B cell (primary cell): ENCODE measurements at regions not wholly inside any gene's neighbourhood (a gene's known extent, or its start where the extent isn't known, plus 50 kb on each side); places are given as distances from the start of the nearest gene placed in this dataset.

Source experiments
- ATAC-seq: fragments of 200-7000 bp; cut with Tn5 transposase; one replicate; pipeline ENCODE4 v1.10.0; 2021; ENCODE audit warnings: low read depth, mild to moderate bottlenecking, moderate number of reproducible peaks, moderate library complexity
- CTCF ChIA-PET: fragments of 350-600 bp; sonication (Branson Sonifier 250); formaldehyde crosslinking; loops from one replicate; lab custom pipeline; 2021; ENCODE audit warnings: antibody characterized with exemption, inconsistent platforms; lab: Charles Lee
- POLR2A ChIA-PET: fragments of 350-600 bp; sonication (Branson Sonifier 250); formaldehyde crosslinking; loops from one replicate; lab custom pipeline; 2021; ENCODE audit warnings: antibody characterized with exemption; lab: Charles Lee
- DNase-seq: peaks from one replicate; pipeline ENCODE4 v3.0.0; 2013
- H2AFZ ChIP-seq: 2 replicates; pipeline ENCODE4 v1.6.1; 2012; ENCODE audit warnings: mild to moderate bottlenecking, low read depth, low read length; ENCODE audit not compliant: insufficient read depth, poor library complexity, severe bottlenecking
- H3K27ac ChIP-seq, 2 donors: 1 replicate in 1 of 2; 2 replicates in 1 of 2; pipeline ENCODE4 v1.5.1; 2012 to 2013; ENCODE audit warnings: low read length in 2 of 2, mild to moderate bottlenecking in 2 of 2, moderate library complexity in 1 of 2
- H3K27me3 ChIP-seq, 4 experiments: fragments of 200-600 bp in 1 of 4; sonication (generic) in 1 of 4; replicated peaks in 1 of 4; 1 replicate in 2 of 4; 2 replicates in 2 of 4; pipeline versions ENCODE4 v1.6.1 to v1.7.0; 2013 to 2016; ENCODE audit warnings: low read length in 3 of 4, mild to moderate bottlenecking in 2 of 4, mixed read lengths in 1 of 4, moderate library complexity in 1 of 4; ENCODE audit not compliant: insufficient read depth in 4 of 4, control insufficient read depth in 3 of 4; ENCODE audit errors: control extremely low read depth in 1 of 4
- H3K36me3 ChIP-seq, 2 experiments: replicated peaks in 1 of 2; 1 replicate in 1 of 2; 2 replicates in 1 of 2; pipeline versions ENCODE4 v1.6.1 to v1.7.1; 2013; ENCODE audit warnings: low read length in 1 of 2; ENCODE audit not compliant: insufficient read depth in 2 of 2, control insufficient read depth in 1 of 2; ENCODE audit errors: control extremely low read depth in 1 of 2, extremely low read depth in 1 of 2
- H3K4me1 ChIP-seq, 2 donors: fragments of 200-600 bp in 1 of 2; sonication (generic) in 1 of 2; 1 replicate in 1 of 2; 2 replicates in 1 of 2; pipeline versions ENCODE4 v1.5.1 to v1.6.1; 2013 to 2017; ENCODE audit warnings: low read length in 2 of 2; ENCODE audit not compliant: control insufficient read depth in 2 of 2, insufficient read depth in 2 of 2
- H3K4me2 ChIP-seq: replicated peaks from 2 replicates; pipeline ENCODE3; 2012; ENCODE audit warnings: mild to moderate bottlenecking, low read depth, low read length; ENCODE audit not compliant: poor library complexity, severe bottlenecking
- H3K4me3 ChIP-seq, 5 experiments: fragments of 200-600 bp in 1 of 5; sonication (generic) in 1 of 5; 1 replicate in 3 of 5; 2 replicates in 2 of 5; pipeline versions ENCODE4 v1.5.1 to v1.7.0; 2011 to 2016; ENCODE audit warnings: low read length in 4 of 5, mild to moderate bottlenecking in 4 of 5, low read depth in 2 of 5, control low read depth in 1 of 5, moderate library complexity in 1 of 5; ENCODE audit not compliant: insufficient read depth in 1 of 5; ENCODE audit errors: control extremely low read depth in 1 of 5, extremely low read depth in 1 of 5
- H3K79me2 ChIP-seq: fragments of 200-600 bp; sonication (generic); one replicate; pipeline ENCODE4 v1.6.0; 2016; ENCODE audit warnings: low read length; ENCODE audit not compliant: control insufficient read depth, insufficient read depth
- H3K9ac ChIP-seq: fragments of 200-600 bp; sonication (generic); 2 replicates; pipeline ENCODE4 v1.6.1; 2017; ENCODE audit warnings: mild to moderate bottlenecking, low read length, moderate library complexity
- H3K9me3 ChIP-seq, 3 donors: one replicate each; pipeline versions ENCODE4 v1.6.1 to v1.7.1; 2013; ENCODE audit warnings: low read length in 2 of 3; ENCODE audit not compliant: control insufficient read depth in 2 of 3, insufficient read depth in 1 of 3; ENCODE audit errors: control extremely low read depth in 1 of 3
- H4K20me1 ChIP-seq: 2 replicates; pipeline ENCODE4 v1.6.0; 2012; ENCODE audit warnings: mild to moderate bottlenecking, low read length; ENCODE audit not compliant: insufficient read depth, control insufficient read depth, poor library complexity, severe bottlenecking
- H3K27ac Mint-ChIP-seq: one replicate; pipeline ENCODE4 v1.8.0; 2021; ENCODE audit warnings: mixed read lengths
- H3K27me3 Mint-ChIP-seq: one replicate; pipeline ENCODE4 v1.8.0; 2021; ENCODE audit warnings: mixed read lengths
- H3K4me1 Mint-ChIP-seq: one replicate; pipeline ENCODE4 v1.8.0; 2021; ENCODE audit warnings: mixed read lengths
- H3K4me3 Mint-ChIP-seq: one replicate; pipeline ENCODE4 v1.8.0; 2021; ENCODE audit warnings: mixed read lengths
- H3K9me3 Mint-ChIP-seq: one replicate; pipeline ENCODE4 v1.8.0; 2022; ENCODE audit warnings: mixed read lengths; ENCODE audit not compliant: insufficient read depth
- CTCF ChIP-seq: fragments of 200-600 bp; IDR thresholded peaks from one replicate; pipeline ENCODE4 v1.8.0; 2022; ENCODE audit warnings: antibody characterized with exemption, mild to moderate bottlenecking
- EZH2 ChIP-seq: IDR thresholded peaks from 2 replicates; pipeline ENCODE4 v1.6.1; 2012; ENCODE audit warnings: borderline replicate concordance, low read depth, mild to moderate bottlenecking, moderate library complexity, low read length; ENCODE audit not compliant: insufficient read depth, poor library complexity, severe bottlenecking
- whole genome bisulfite sequencing: methylation state at CpG from one replicate; pipeline ENCODE4 v1.1.5; 2013; ENCODE audit warnings: missing lambda C conversion rate; ENCODE audit not compliant: insufficient coverage; 5-methylcytosine and 5-hydroxymethylcytosine counted together
- intact Hi-C: fragments of 100-400 bp; cut with micrococcal nuclease; formaldehyde crosslinking; loops from one replicate; pipeline ENCODE4 v1.10.0; 2022

GRCh38 chr18:78798402-78799175, 181.0 kb upstream of the SALL3 start:
- Mint-ChIP-seq H3K27me3 (no peaks in the 10 kb centered on the region), H3K4me1 (no peaks in the 10 kb centered on the region), H3K9me3 (no peaks in the 10 kb centered on the region), H3K4me3 (no peak overlapping the region), H3K27ac (no peak overlapping the region)
- no peak for DNase-seq
- no peak overlapping the region for H3K4me2 ChIP-seq
- H3K27ac ChIP-seq = no peak overlapping the region
- H2AFZ ChIP-seq = no peak overlapping the region
- ChIA-PET POLR2A (no interaction called here), CTCF (no interaction called here)
- no peaks in the 10 kb centered on the region for H3K4me1 ChIP-seq
- intact Hi-C loops = no loop called here
- peaks cover 0 to 30% (median 0%) of the 10 kb centered on the region in 3 donors for H3K9me3 ChIP-seq
- no peaks in the 10 kb centered on the region for H4K20me1 ChIP-seq
- 92% methylated on average over 20 of the region's 29 CpGs for WGBS
- H3K79me2 ChIP-seq = no peaks in the 10 kb centered on the region
- H3K4me3 ChIP-seq = no peak overlapping the region
- no peaks in the 10 kb centered on the region for H3K36me3 ChIP-seq
- ATAC-seq = no peak
- H3K9ac ChIP-seq = no peak overlapping the region
- TF ChIP-seq CTCF (no peak), EZH2 (no peak)
- no peaks in the 10 kb centered on the region for H3K27me3 ChIP-seq

GRCh38 chr18:78799382-78800089, 180.1 kb upstream of the SALL3 start:
- H3K9me3 Mint-ChIP-seq = no peaks in the 10 kb centered on the region
- no peaks in the 10 kb centered on the region for H3K4me1 Mint-ChIP-seq
- no peak overlapping the region for H3K27ac Mint-ChIP-seq
- H3K4me3 ChIP-seq = no peak overlapping the region
- no peaks in the 10 kb centered on the region for H4K20me1 ChIP-seq
- ATAC-seq (no peak), DNase-seq (no peak)
- H3K79me2 ChIP-seq = no peaks in the 10 kb centered on the region
- TF ChIP-seq CTCF (no peak), EZH2 (no peak)
- H3K4me1 ChIP-seq = no peaks in the 10 kb centered on the region
- peaks cover 0 to 34% (median 0%) of the 10 kb centered on the region in 3 donors for H3K9me3 ChIP-seq
- CTCF ChIA-PET = no interaction called here
- H3K27me3 Mint-ChIP-seq = no peaks in the 10 kb centered on the region
- H3K4me2 ChIP-seq = no peak overlapping the region
- no peaks in the 10 kb centered on the region for H3K36me3 ChIP-seq
- H3K4me3 Mint-ChIP-seq = no peak overlapping the region
- no peak overlapping the region for H2AFZ ChIP-seq
- H3K27me3 ChIP-seq = no peaks in the 10 kb centered on the region
- H3K9ac ChIP-seq = no peak overlapping the region
- intact Hi-C loops = no loop called here
- no peak overlapping the region for H3K27ac ChIP-seq
- POLR2A ChIA-PET = no interaction called here
- whole genome bisulfite sequencing = 90% methylated on average over 29 of the region's 29 CpGs
